Upper lobe of left lung (tissue), 6 donors: ENCODE measurements at regions not wholly inside any gene's neighbourhood (a gene's known extent, or its start where the extent isn't known, plus 50 kb on each side); places are given as distances from the start of the nearest gene placed in this dataset.

Source experiments
- ATAC-seq, 2 donors: fragments of 200-7000 bp; cut with Tn5 transposase; one replicate each; pipeline ENCODE4 v1.9.1; 2022; ENCODE audit warnings: mild to moderate bottlenecking in 2 of 2, moderate library complexity in 2 of 2; ENCODE audit not compliant: low FRiP score in 2 of 2
- DNase-seq, 2 donors: peaks; one replicate each; pipeline ENCODE4 v3.0.0-alpha.2; 2019 to 2020
- H3K27ac ChIP-seq, 4 donors: fragments of 200-600 bp; sonication (generic); one replicate each; pipeline ENCODE4 v1.5.1; 2016 to 2019
- H3K27me3 ChIP-seq, 4 donors: fragments of 200-600 bp; sonication (generic); one replicate each; pipeline ENCODE4 v1.5.1; 2017 to 2019
- H3K36me3 ChIP-seq, 4 donors: fragments of 200-600 bp; sonication (generic); one replicate each; pipeline ENCODE4 v1.5.1; 2016 to 2019
- H3K4me1 ChIP-seq, 4 donors: fragments of 200-600 bp; sonication (generic); one replicate each; pipeline ENCODE4 v1.5.1; 2018 to 2019
- H3K4me3 ChIP-seq, 4 donors: fragments of 200-600 bp; sonication (generic); one replicate each; pipeline ENCODE4 v1.5.1; 2017 to 2019; ENCODE audit warnings: mild to moderate bottlenecking in 2 of 4, moderate library complexity in 1 of 4
- H3K9me3 ChIP-seq, 4 donors: fragments of 200-600 bp; sonication (generic); one replicate each; pipeline ENCODE4 v1.5.1; 2018 to 2019
- CTCF ChIP-seq, 6 experiments: fragments of 450-650 bp in 4 of 6; fragments of 200-600 bp in 2 of 6; sonication (generic) in 2 of 6; IDR thresholded peaks; one replicate each; pipeline ENCODE4 v1.5.1; 2016 to 2019; ENCODE audit warnings: antibody characterized with exemption in 6 of 6
- EP300 ChIP-seq, 4 donors: sonication (generic); formaldehyde crosslinking; IDR thresholded peaks; one replicate each; pipeline ENCODE4 v1.5.1; 2017; ENCODE audit warnings: antibody characterized with exemption in 4 of 4, control low read depth in 2 of 4
- POLR2A ChIP-seq, 4 donors: fragments of 450-650 bp; IDR thresholded peaks; one replicate each; pipeline ENCODE4 v1.5.1; 2016 to 2017; ENCODE audit warnings: antibody characterized with exemption in 4 of 4, mild to moderate bottlenecking in 2 of 4
- POLR2AphosphoS5 ChIP-seq, 2 donors: sonication (generic); formaldehyde crosslinking; IDR thresholded peaks; one replicate each; pipeline ENCODE4 v1.5.1; 2017; ENCODE audit warnings: antibody characterized with exemption in 2 of 2
- WGBS, 2 donors: methylation state at CpG; one replicate each; pipeline ENCODE4 v1.1.5; 2017 to 2018; 5-methylcytosine and 5-hydroxymethylcytosine counted together
- donor health status: DM: no; HTN: no; CAD: no; lungs with moderate emphysema.
- donor health status: DM: no; HTN: yes; CAD: no; lungs with severe emphysema.

- Histone ChIP-seq H3K27me3 (no peaks in the 10 kb centered on the region), H3K9me3 (no peaks in the 10 kb centered on the region), H3K36me3 (no peaks in the 10 kb centered on the region), H3K27ac (no peak overlapping the region), H3K4me1 (no peaks in the 10 kb centered on the region), H3K4me3 (no peak overlapping the region)
- TF ChIP-seq EP300 (IDR thresholded peaks at IDR 0.05) = no peak
- DNase-seq (no peak), ATAC-seq (no peak)
- WGBS, 2 donors = 41 to 64% methylated on average over 2 of the region's 2 CpGs
These were observed 57.1 kb downstream of the GRIN2B start for GRCh38 chr12:13924286-13924685.

GRCh38 chr12:13918897-13919296 is 62.5 kb downstream of the GRIN2B start:
- Histone ChIP-seq H3K9me3 (no peaks in the 10 kb centered on the region), H3K27me3 (no peaks in the 10 kb centered on the region), H3K27ac (no peak overlapping the region), H3K4me1 (no peaks in the 10 kb centered on the region), H3K4me3 (no peak overlapping the region), H3K36me3 (no peaks in the 10 kb centered on the region)
- DNase-seq (no peak), ATAC-seq (no peak)
- TF ChIP-seq EP300 (IDR thresholded peaks at IDR 0.05) = no peak
- TF ChIP-seq POLR2AphosphoS5 (IDR thresholded peaks at IDR 0.05) = no peak
- no peak for TF ChIP-seq POLR2A (IDR thresholded peaks at IDR 0.05)
- no peak for TF ChIP-seq CTCF (IDR thresholded peaks at IDR 0.05)
- 34 to 44% methylated on average over 2 of the region's 2 CpGs for WGBS, 2 donors

- no peak for TF ChIP-seq EP300 (IDR thresholded peaks at IDR 0.05)
- TF ChIP-seq POLR2AphosphoS5 (IDR thresholded peaks at IDR 0.05) = no peak
- TF ChIP-seq POLR2A (IDR thresholded peaks at IDR 0.05) = no peak
- TF ChIP-seq CTCF (IDR thresholded peaks at IDR 0.05) = no peak
- DNase-seq (no peak), ATAC-seq (no peak)
- WGBS, 2 donors = 55 to 70% methylated on average over 5 of the region's 5 CpGs
- H3K9me3 ChIP-seq = no peaks in the 10 kb centered on the region
- H3K36me3 ChIP-seq = no peaks in the 10 kb centered on the region
- no peaks in the 10 kb centered on the region for H3K4me1 ChIP-seq
- no peaks in the 10 kb centered on the region for H3K27me3 ChIP-seq
- no peak overlapping the region for H3K4me3 ChIP-seq
- no peak overlapping the region for H3K27ac ChIP-seq
These were observed 66.3 kb downstream of the GRIN2B start for GRCh38 chr12:13915096-13915495.

GRCh38 chr12:13913371-13913770 is 68.0 kb downstream of the GRIN2B start:
- no peaks in the 10 kb centered on the region for H3K36me3 ChIP-seq
- no peak overlapping the region for H3K4me3 ChIP-seq
- no peak overlapping the region for H3K27ac ChIP-seq
- no peaks in the 10 kb centered on the region for H3K27me3 ChIP-seq
- ATAC-seq (no peak), DNase-seq (no peak)
- 83 to 85% methylated on average over 2 of the region's 2 CpGs for WGBS, 2 donors
- TF ChIP-seq POLR2AphosphoS5 (IDR thresholded peaks at IDR 0.05) = no peak
- no peak for TF ChIP-seq EP300 (IDR thresholded peaks at IDR 0.05)
- TF ChIP-seq POLR2A (IDR thresholded peaks at IDR 0.05) = no peak
- TF ChIP-seq CTCF (IDR thresholded peaks at IDR 0.05) = no peak
- no peaks in the 10 kb centered on the region for H3K9me3 ChIP-seq
- no peaks in the 10 kb centered on the region for H3K4me1 ChIP-seq

- no peak for DNase-seq
- H3K27ac ChIP-seq = no peak overlapping the region
- no peak for TF ChIP-seq POLR2A (IDR thresholded peaks at IDR 0.05)
- TF ChIP-seq EP300 (IDR thresholded peaks at IDR 0.05) = no peak
- TF ChIP-seq POLR2AphosphoS5 (IDR thresholded peaks at IDR 0.05) = no peak
- TF ChIP-seq CTCF (IDR thresholded peaks at IDR 0.05) = no peak
- no peaks in the 10 kb centered on the region for H3K36me3 ChIP-seq
- no peaks in the 10 kb centered on the region for H3K27me3 ChIP-seq
- no peak for ATAC-seq
- 88 to 90% methylated on average over 18 of the region's 18 CpGs for WGBS, 2 donors
- no peaks in the 10 kb centered on the region for H3K4me1 ChIP-seq
- no peaks in the 10 kb centered on the region for H3K9me3 ChIP-seq
- no peak overlapping the region for H3K4me3 ChIP-seq
These were observed 69.4 kb downstream of the GRIN2B start for GRCh38 chr12:13911756-13912554.
